NCI-H82 (cell line): ENCODE measurements at regions not wholly inside any gene's neighbourhood (a gene's known extent, or its start where the extent isn't known, plus 50 kb on each side); places are given as distances from the start of the nearest gene placed in this dataset.
A peak's percentile ranks its signal among the peaks of the same experiment; 100 is the strongest.

ENCODE experiments used
- DNase-seq: peaks from one replicate; lab custom pipeline; 2025; lab: John Stamatoyannopoulos, UW

DNA sequence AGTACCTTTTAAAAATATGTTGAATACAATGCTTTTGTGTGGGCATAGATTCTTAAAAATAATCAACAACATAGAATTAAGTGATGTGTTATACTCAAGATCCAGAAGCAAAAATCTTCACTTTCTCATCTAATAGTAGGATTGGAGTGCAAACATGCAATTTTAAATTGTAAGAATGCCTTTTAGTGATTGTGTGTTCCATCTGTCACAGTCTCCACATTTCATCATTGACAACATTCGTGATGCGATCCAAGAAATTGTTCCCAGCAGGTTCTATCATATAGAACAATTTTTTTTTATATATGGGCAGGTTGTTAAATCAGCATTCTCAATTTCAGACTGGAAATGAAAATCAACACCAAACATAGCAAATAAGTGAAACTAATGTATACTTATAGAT lies 1671.8 kb upstream of the SLC39A10 start:
- no peak for DNase-seq

- DNase-seq = peak; percentile 13
Measured at GRCh38 chr2:193980599-193980998, 1676.4 kb upstream of the SLC39A10 start.

DNA sequence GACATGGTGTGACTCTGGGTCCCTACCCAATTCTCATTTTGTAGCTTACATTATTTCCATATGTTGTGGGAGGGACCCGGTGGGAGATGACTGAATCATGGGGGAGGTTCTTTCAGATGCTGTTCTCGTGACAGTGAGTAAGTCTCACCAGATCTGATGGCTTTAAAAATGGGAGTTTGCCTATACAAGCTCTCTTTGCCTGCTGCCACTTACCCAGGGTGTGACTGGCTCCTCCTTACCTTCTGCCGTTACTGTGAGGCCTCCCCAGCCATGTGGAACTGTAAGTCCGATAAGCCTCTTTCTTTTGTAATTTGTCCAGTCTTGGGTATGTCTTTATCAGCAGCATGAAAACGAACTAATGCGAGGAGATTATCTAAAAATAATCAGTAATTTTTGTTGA lies 1683.2 kb upstream of the SLC39A10 start:
- DNase-seq = peak; percentile 90

DNA sequence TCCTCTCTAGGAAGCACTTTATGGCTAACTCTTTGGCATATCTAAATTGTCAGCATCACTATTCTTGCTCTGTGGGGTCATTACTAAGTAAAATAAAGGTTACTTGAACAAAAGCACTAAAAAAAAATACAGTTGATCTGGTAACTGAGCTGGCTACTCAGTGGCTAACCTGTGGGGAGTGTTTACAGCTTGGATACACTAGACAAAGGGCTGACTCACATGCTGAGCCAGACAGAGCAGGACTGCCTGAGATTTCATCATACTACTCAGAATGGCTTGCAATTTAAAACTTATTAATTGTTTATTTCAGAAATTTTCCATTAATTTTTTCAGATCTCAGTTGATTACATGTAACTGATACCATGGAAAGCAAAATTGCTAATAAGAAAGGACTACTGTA lies 1690.4 kb upstream of the SLC39A10 start:
- peak; percentile 46 for DNase-seq

DNA sequence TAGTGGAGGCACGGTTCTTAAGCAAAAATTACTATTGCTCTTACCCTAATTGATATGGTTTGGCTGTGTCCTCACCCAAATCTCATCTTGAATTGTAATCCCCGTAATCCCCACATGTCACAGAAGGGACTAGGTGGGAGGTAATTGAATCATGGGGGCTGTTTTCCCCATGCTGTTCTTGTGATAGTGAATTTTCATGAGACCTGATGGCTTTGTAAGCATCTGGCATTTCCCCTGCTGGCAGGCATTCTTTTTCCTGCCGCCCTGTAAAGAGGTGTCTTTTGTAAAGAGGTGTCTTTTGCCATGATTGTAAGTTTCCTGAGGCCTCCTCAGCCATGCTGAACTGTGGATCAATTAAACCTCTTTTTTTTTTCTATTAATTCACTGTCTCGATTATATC lies 1691.8 kb upstream of the SLC39A10 start:
- peak; percentile 95 for DNase-seq

DNA sequence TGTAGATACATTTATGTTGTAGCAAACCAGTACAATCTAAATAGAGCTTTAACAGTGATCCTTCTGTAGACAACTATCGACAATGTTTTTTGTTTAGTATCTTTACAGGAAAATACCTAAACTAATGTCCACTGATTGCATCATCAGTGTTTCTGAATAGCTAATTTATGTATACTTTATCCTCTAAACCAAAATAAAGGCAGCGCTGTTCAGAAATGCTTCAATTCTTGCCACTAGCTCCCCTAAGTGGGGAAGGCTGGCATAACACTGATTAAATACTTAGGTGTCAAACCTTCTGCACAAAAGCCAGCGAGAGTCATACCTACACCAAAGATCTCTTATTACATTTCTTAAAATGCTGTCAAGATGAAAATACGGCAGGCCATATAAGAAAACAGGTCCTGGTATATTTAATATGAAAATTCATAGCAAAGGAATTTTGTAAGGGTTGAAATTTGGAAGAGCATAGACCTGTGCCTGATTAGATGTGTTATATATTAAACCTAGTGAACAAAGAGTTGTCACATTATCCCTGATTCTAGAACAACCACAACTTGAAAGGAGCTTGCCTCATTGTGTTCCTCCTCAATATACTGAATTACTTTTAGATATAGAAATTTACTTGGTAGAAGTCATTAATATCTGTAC lies 1693.4 kb upstream of the SLC39A10 start:
- DNase-seq = peak; percentile 68

GRCh38 chr2:193946806-193947205 lies 1710.2 kb upstream of the SLC39A10 start:
- DNase-seq = no peak

GRCh38 chr2:193943406-193943960 lies 1713.5 kb upstream of the SLC39A10 start:
- DNase-seq = no peak

DNA sequence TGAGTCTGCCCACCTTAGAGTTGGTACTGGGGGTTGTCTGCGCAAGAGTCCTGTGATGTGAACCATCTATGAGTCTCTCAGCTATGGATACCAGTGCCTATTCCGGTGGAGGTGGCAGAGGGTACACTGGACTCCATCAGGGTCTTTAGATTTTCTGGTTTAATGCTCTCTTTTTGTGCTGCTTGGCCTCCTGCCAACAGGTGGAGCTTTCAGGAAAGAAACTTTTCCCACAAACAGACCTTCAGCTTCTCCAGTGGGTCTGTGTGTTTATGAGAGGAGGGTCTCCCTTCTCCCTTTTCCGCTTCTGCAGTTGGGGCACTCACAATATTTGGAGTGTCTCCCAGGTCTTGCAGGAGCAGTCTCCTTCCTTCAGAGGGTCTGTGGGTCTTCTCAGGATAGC lies 1721.9 kb upstream of the SLC39A10 start:
- DNase-seq = no peak

DNA sequence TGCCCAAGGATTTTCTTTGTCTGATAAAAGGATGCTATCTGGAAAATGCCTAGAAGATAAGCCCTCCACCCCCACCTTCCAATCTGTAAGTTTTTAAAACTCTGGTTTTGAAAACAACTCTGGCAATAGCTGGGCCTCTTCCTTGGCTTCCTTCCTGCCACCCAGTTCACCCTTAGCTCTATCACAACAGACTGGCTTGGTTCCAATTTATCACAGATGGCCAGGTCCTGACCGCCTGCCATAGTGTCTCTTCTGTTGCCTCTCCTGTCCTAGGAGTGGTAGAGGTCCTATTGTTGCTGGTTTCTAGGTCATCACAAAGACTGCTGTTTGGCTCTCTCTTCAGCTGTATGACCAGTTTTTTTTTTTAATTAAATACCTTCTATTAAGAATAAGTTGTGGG lies 1727.9 kb upstream of the SLC39A10 start:
- peak; percentile 58 for DNase-seq

DNA sequence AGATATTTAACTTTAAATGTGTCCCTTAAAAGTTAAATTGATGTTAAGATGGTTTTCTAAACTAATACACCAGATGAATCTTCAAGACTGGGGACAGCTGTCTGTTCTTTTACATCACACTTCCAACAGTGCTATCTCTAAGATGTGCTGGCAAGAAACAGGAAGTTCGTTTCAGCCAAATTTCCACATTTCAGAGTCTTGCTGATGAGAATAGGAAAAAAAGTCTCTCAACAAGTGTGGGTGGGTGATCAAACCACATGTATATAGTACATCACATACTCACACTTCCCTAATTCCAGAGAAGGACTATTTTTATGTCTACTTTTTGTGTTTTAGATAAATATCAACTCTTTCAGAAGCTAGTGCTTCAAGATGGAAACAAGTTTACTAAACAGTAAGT lies 1712.8 kb upstream of the TMEFF2 start:
- DNase-seq = no peak

GRCh38 chr2:193900292-193900691 lies 1705.6 kb upstream of the TMEFF2 start:
- no peak for DNase-seq

DNA sequence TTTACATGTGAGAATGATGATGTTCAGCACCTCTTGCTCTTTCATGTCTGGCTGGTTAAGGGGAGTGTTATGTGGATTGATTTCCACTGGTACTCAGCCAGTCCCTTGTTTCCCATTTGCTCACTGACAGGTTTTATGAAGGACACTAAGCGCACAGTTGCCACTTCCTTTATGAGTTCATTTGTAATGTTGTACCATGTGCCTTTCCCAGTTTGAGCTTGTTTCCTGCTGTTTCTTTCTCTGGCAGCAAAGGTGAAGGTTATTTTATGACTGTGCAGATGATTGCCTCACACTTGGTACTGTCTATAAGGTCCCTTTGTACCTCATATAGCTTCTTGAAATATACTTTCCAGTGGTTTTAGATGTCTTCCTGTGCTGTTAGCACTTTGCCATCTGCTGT lies 1700.5 kb upstream of the TMEFF2 start:
- no peak for DNase-seq

- no peak for DNase-seq
Measured at GRCh38 chr2:193894081-193894480, 1699.3 kb upstream of the TMEFF2 start.

- DNase-seq = no peak
Measured at GRCh38 chr2:193891023-193891422, 1696.3 kb upstream of the TMEFF2 start.

DNA sequence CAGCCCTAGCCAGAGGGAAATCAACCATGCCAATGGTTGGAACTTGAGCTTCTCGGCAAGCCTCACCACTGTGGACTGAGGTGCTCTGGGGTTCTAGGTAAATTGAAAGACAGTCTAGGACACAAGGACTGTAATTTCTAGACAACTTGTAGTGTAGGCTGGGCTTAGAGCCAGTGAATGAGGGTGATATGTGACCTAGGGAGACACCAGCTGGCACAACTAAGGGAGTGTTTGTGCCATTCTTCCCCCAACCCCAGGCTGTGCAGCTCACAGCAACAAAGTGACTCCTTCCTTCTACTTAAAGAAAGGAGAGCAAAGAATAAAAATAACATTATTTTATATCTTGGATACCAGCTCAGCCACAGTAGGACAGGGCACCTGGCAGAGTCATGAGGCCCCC lies 1690.7 kb upstream of the TMEFF2 start:
- no peak for DNase-seq

DNA sequence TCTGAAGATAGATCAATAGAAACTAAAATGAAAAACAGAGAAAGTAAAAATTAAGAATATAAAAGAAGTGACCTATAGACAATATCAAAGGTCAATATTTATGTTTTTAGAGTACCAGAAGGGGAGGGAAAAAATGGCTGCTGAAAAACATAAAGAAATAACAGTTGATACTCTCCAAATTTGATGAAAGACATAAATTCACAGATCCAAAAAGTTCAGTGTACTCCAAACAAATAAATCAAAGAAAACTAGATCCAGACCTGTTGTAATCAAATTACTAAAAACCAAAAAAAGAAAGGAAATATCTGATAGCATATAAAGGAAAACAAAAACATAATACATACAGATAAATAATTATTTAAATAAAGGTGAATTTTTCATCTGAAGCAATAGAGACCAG lies 1689.1 kb upstream of the TMEFF2 start:
- DNase-seq = no peak

- no peak for DNase-seq
Measured at GRCh38 chr2:193876980-193877379, 1682.2 kb upstream of the TMEFF2 start.

DNA sequence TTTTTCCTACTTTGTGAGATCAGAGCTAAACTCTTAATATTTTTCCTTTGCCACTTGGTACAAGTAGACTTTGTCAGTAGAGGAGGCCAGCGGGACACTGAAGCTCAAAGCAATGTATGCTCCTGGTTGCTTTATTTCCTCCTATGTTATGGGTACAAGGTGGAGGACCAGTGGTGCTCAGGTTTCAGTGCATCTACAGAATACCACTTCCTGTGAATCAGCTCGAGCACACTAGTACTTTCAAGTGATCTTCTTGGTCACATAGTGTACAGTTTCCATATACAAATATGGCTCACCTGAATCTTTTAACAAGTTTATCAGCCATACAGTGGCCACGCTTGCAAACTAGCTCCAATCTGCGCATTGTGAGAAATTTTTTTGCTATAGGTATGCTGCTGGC lies 1674.8 kb upstream of the TMEFF2 start:
- DNase-seq = no peak

- no peak for DNase-seq
Measured at GRCh38 chr2:193868833-193869232, 1674.1 kb upstream of the TMEFF2 start.

DNA sequence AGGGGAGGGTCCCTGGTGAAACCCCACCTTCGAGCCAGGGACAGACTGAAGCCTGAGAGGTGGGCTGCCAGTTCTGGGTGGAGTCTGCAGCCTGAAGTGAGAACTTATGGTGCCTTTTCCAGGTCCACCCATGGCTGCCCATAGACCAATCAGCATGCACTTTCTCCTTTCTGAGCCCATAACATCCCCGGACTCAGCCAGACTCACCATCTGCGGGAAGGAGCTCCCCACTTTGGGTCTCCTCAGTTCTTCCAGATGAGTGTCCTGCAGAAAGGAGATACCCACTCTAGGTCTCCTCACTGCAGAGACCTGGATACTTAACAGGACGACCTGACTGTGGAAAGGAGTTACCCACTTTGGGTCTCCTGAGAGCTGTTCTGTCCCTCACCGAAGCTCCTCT lies 1673.4 kb upstream of the TMEFF2 start:
- no peak for DNase-seq

DNA sequence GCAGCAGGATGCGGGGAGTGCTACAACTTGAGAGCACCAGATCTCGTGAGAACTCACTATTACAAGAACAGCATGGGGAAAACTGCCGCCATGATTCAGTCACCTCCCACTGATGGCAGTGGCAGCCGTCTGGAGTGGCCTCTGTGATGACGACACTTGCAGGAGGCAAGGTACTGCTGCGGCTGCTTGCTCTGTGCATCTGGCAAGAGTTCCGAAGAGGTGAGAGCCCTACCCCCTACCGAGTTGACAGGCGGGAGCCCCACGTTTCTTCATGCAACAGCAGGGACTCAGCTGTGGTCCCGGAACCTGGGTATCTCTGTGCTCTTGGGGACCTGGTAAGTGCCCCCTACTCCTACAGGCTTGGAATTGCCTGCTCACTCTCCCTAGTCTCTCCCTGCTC lies 1672.7 kb upstream of the TMEFF2 start:
- no peak for DNase-seq

DNA sequence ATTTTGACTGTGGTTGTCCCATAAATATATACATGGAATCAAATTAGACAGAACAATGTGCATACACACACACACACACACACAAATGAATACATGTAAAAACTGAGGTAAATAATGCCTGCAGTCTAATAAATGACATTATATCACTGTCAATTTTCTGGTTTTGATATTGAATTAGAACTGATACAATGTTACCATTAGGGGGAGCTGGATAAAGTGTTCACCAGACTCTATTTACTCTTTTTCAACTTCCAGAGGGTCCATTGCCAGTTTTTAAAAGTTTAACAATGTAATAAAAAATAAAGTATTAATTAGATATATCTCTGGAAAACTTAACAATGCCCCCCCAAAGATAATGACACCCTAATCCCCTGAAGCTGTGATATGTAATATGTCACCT lies 1666.8 kb upstream of the TMEFF2 start:
- no peak for DNase-seq

GRCh38 chr2:193847991-193848390 lies 1653.3 kb upstream of the TMEFF2 start:
- no peak for DNase-seq
